ENCODE measurements at regions not wholly inside any gene's neighbourhood (a gene's known extent, or its start where the extent isn't known, plus 50 kb on each side); places are given as distances from the start of the nearest gene placed in this dataset.
"Not testable (repeated sequence)": the region's sequence is repeated elsewhere in the genome, so short reads cannot be mapped to it uniquely, and the experiment has no call there.

GRCh38 chr4:183798301-183799253, 106.5 kb upstream of the STOX2 start:
- H3K27me3 Mint-ChIP-seq: peaks cover 36 to 71% of the 10 kb centered on the region in 2 donors
- H3K36me3 Mint-ChIP-seq (ENCODE audit: insufficient read depth): no peaks in the 10 kb centered on the region
- no peaks in the 10 kb centered on the region for H3K4me1 Mint-ChIP-seq (ENCODE audit: low read depth in 2 of 2)
- H3K9me3 Mint-ChIP-seq: no peaks in the 10 kb centered on the region
- H3K27ac Mint-ChIP-seq: no peak overlapping the region
- no peak for ATAC-seq (replicated peaks)
- peak overlapping the region; percentile 23 to 68 for H3K4me3 Mint-ChIP-seq
- DNase-seq: no peak

GRCh38 chr4:183801457-183802165, 103.5 kb upstream of the STOX2 start:
- no peak overlapping the region for H3K4me3 Mint-ChIP-seq
- peaks cover 3% of the 10 kb centered on the region for H3K36me3 Mint-ChIP-seq (ENCODE audit: insufficient read depth)
- ATAC-seq (replicated peaks) (no peak), DNase-seq (no peak)
- no peaks in the 10 kb centered on the region for H3K9me3 Mint-ChIP-seq
- no peaks in the 10 kb centered on the region for H3K4me1 Mint-ChIP-seq (ENCODE audit: low read depth in 2 of 2)
- peaks cover 22 to 55% of the 10 kb centered on the region in 2 donors for H3K27me3 Mint-ChIP-seq
- no peak overlapping the region for H3K27ac Mint-ChIP-seq

GRCh38 chr4:183806341-183806740, 98.8 kb upstream of the STOX2 start:
- Mint-ChIP-seq H3K36me3 (ENCODE audit: insufficient read depth) (peaks cover 3% of the 10 kb centered on the region), H3K4me3 (no peak overlapping the region), H3K9me3 (no peaks in the 10 kb centered on the region), H3K27ac (no peak overlapping the region), H3K27me3 (peaks cover 42 to 59% of the 10 kb centered on the region in 2 donors), H3K4me1 (ENCODE audit: low read depth in 2 of 2) (no peaks in the 10 kb centered on the region)
- no peak for DNase-seq
- ATAC-seq (replicated peaks): no peak

GRCh38 chr4:183807420-183808096, 97.5 kb upstream of the STOX2 start:
- no peak for DNase-seq
- peaks cover 41 to 49% of the 10 kb centered on the region in 2 donors for H3K27me3 Mint-ChIP-seq

GRCh38 chr4:183808097-183808456, 97.0 kb upstream of the STOX2 start:
- H3K4me3 Mint-ChIP-seq: no peak overlapping the region
- peaks cover 46 to 49% of the 10 kb centered on the region in 2 donors for H3K27me3 Mint-ChIP-seq
- no peaks in the 10 kb centered on the region for H3K4me1 Mint-ChIP-seq (ENCODE audit: low read depth in 2 of 2)
- no peak overlapping the region for H3K27ac Mint-ChIP-seq
- ATAC-seq (replicated peaks): no peak
- H3K36me3 Mint-ChIP-seq (ENCODE audit: insufficient read depth): peaks cover 3% of the 10 kb centered on the region
- H3K9me3 Mint-ChIP-seq: no peaks in the 10 kb centered on the region
- DNase-seq: no peak

More at GRCh38 chr4:183807420-183808096, 97.5 kb upstream of the STOX2 start:
- peaks cover 3% of the 10 kb centered on the region for H3K36me3 Mint-ChIP-seq (ENCODE audit: insufficient read depth)
- ATAC-seq (replicated peaks): no peak
- no peaks in the 10 kb centered on the region for H3K4me1 Mint-ChIP-seq (ENCODE audit: low read depth in 2 of 2)
- H3K9me3 Mint-ChIP-seq: no peaks in the 10 kb centered on the region
- H3K27ac Mint-ChIP-seq: peak overlapping the region in 1 of 2 donors; percentile 23
- no peak overlapping the region for H3K4me3 Mint-ChIP-seq

GRCh38 chr4:183812567-183812966, 92.5 kb upstream of the STOX2 start:
- DNase-seq: no peak
- H3K36me3 Mint-ChIP-seq (ENCODE audit: insufficient read depth): no peaks in the 10 kb centered on the region
- H3K27ac Mint-ChIP-seq: no peak overlapping the region
- no peak overlapping the region for H3K4me3 Mint-ChIP-seq
- H3K4me1 Mint-ChIP-seq (ENCODE audit: low read depth in 2 of 2): peaks cover 0 to 2% of the 10 kb centered on the region in 2 donors
- H3K27me3 Mint-ChIP-seq: peaks cover 28 to 54% of the 10 kb centered on the region in 2 donors
- no peak for ATAC-seq (replicated peaks)
- H3K9me3 Mint-ChIP-seq: peaks cover 0 to 2% of the 10 kb centered on the region in 2 donors

- ATAC-seq (replicated peaks) (no peak), DNase-seq (no peak)
- H3K27me3 Mint-ChIP-seq: peaks cover 11 to 43% of the 10 kb centered on the region in 2 donors
- H3K9me3 Mint-ChIP-seq: peaks cover 0 to 2% of the 10 kb centered on the region in 2 donors
- H3K4me1 Mint-ChIP-seq (ENCODE audit: low read depth in 2 of 2): peaks cover 0 to 2% of the 10 kb centered on the region in 2 donors
- no peaks in the 10 kb centered on the region for H3K36me3 Mint-ChIP-seq (ENCODE audit: insufficient read depth)
- no peak overlapping the region for H3K27ac Mint-ChIP-seq
- H3K4me3 Mint-ChIP-seq: no peak overlapping the region
These were observed 90.6 kb upstream of the STOX2 start for GRCh38 chr4:183814461-183814860.

GRCh38 chr4:183816077-183816476, 89.0 kb upstream of the STOX2 start:
- DNase-seq: no peak
- ATAC-seq (replicated peaks): no peak
- H3K27ac Mint-ChIP-seq: no peak overlapping the region
- H3K4me1 Mint-ChIP-seq (ENCODE audit: low read depth in 2 of 2): peaks cover 0 to 2% of the 10 kb centered on the region in 2 donors
- H3K4me3 Mint-ChIP-seq: no peak overlapping the region
- no peaks in the 10 kb centered on the region for H3K36me3 Mint-ChIP-seq (ENCODE audit: insufficient read depth)
- H3K9me3 Mint-ChIP-seq: peaks cover 0 to 2% of the 10 kb centered on the region in 2 donors
- H3K27me3 Mint-ChIP-seq: peaks cover 21 to 27% of the 10 kb centered on the region in 2 donors

- Mint-ChIP-seq H3K27ac (no peak overlapping the region), H3K4me1 (ENCODE audit: low read depth in 2 of 2) (peaks cover 0 to 2% of the 10 kb centered on the region in 2 donors), H3K4me3 (no peak overlapping the region), H3K9me3 (peaks cover 0 to 2% of the 10 kb centered on the region in 2 donors), H3K36me3 (ENCODE audit: insufficient read depth) (no peaks in the 10 kb centered on the region), H3K27me3 (peaks cover 21 to 23% of the 10 kb centered on the region in 2 donors)
- no peak for ATAC-seq (replicated peaks)
- DNase-seq: no peak
These were observed 88.1 kb upstream of the STOX2 start for GRCh38 chr4:183816882-183817509.

GRCh38 chr4:183818591-183818990, 86.5 kb upstream of the STOX2 start:
- H3K4me1 Mint-ChIP-seq (ENCODE audit: low read depth in 2 of 2); H3K9me3 Mint-ChIP-seq; H3K27ac Mint-ChIP-seq; H3K4me3 Mint-ChIP-seq; DNase-seq; H3K36me3 Mint-ChIP-seq (ENCODE audit: insufficient read depth); ATAC-seq (replicated peaks): not testable (repeated sequence)
- H3K27me3 Mint-ChIP-seq: peaks cover 11 to 23% of the 10 kb centered on the region in 2 donors

- Mint-ChIP-seq H3K4me3 (no peak overlapping the region), H3K36me3 (ENCODE audit: insufficient read depth) (no peaks in the 10 kb centered on the region), H3K27ac (no peak overlapping the region), H3K4me1 (ENCODE audit: low read depth in 2 of 2) (peaks cover 0 to 2% of the 10 kb centered on the region in 2 donors), H3K9me3 (peaks cover 0 to under 1% of the 10 kb centered on the region in 2 donors), H3K27me3 (peaks cover 14 to 37% of the 10 kb centered on the region in 2 donors)
- DNase-seq: no peak
- no peak for ATAC-seq (replicated peaks)
These were observed 83.8 kb upstream of the STOX2 start for GRCh38 chr4:183821076-183821853.

GRCh38 chr4:183823434-183823833, 81.7 kb upstream of the STOX2 start:
- no peak overlapping the region for H3K4me3 Mint-ChIP-seq
- no peak overlapping the region for H3K27ac Mint-ChIP-seq
- ATAC-seq (replicated peaks): no peak
- peaks cover 3 to 6% of the 10 kb centered on the region in 2 donors for H3K4me1 Mint-ChIP-seq (ENCODE audit: low read depth in 2 of 2)
- no peaks in the 10 kb centered on the region for H3K9me3 Mint-ChIP-seq
- no peak for DNase-seq
- peaks cover 15 to 43% of the 10 kb centered on the region in 2 donors for H3K27me3 Mint-ChIP-seq
- H3K36me3 Mint-ChIP-seq (ENCODE audit: insufficient read depth): peaks cover 2% of the 10 kb centered on the region
